ENCODE measurements at regions not wholly inside any gene's neighbourhood (a gene's known extent, or its start where the extent isn't known, plus 50 kb on each side); places are given as distances from the start of the nearest gene placed in this dataset.
A peak's percentile ranks its signal among the peaks of the same experiment; 100 is the strongest.

DNA sequence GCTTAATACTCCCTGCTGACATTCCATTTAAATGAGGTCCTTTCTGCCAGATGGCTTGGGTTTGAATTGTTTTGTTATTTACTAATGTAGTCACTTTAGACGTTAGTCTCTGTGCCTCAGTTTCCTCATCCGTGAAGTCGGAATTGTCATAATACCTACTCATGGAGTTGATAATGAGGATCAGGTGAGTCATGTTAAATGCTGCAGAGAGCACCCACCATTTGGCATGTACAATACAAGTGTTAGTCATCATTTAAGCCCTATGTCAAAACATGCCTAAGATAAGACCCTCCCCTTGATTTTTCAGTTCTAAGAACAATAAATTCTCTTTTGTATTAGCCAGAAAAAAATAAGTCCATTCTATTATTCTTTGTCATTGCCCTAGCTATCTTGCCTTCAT is 534.8 kb upstream of the HTR2C start (continued):
- TF ChIP-seq, protein P1, sequence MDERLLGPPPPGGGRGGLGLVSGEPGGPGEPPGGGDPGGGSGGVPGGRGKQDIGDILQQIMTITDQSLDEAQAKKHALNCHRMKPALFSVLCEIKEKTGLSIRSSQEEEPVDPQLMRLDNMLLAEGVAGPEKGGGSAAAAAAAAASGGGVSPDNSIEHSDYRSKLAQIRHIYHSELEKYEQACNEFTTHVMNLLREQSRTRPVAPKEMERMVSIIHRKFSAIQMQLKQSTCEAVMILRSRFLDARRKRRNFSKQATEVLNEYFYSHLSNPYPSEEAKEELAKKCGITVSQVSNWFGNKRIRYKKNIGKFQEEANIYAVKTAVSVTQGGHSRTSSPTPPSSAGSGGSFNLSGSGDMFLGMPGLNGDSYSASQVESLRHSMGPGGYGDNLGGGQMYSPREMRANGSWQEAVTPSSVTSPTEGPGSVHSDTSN (CRISPR knock-in tag; IDR thresholded peaks at IDR 0.05; ENCODE audit: low read depth): no peak
- TF ChIP-seq, protein P1 (tag; conservative IDR thresholded peaks at IDR 0.05; ENCODE audit: low read depth): peak; percentile 13; the same call in 1 of the 2 replicates
- no peak for TF ChIP-seq MAFF (IDR thresholded peaks at IDR 0.05; ENCODE audit: low read length)
- TF ChIP-seq, protein P2, sequence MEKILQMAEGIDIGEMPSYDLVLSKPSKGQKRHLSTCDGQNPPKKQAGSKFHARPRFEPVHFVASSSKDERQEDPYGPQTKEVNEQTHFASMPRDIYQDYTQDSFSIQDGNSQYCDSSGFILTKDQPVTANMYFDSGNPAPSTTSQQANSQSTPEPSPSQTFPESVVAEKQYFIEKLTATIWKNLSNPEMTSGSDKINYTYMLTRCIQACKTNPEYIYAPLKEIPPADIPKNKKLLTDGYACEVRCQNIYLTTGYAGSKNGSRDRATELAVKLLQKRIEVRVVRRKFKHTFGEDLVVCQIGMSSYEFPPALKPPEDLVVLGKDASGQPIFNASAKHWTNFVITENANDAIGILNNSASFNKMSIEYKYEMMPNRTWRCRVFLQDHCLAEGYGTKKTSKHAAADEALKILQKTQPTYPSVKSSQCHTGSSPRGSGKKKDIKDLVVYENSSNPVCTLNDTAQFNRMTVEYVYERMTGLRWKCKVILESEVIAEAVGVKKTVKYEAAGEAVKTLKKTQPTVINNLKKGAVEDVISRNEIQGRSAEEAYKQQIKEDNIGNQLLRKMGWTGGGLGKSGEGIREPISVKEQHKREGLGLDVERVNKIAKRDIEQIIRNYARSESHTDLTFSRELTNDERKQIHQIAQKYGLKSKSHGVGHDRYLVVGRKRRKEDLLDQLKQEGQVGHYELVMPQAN (IDR thresholded peaks at IDR 0.05; ENCODE audit: borderline replicate concordance): no peak
- no peak for TF ChIP-seq CBFA2T2 (conservative IDR thresholded peaks at IDR 0.05)
- no peak for TF ChIP-seq SPI1 (IDR thresholded peaks at IDR 0.05; ENCODE audit: borderline replicate concordance, low read depth, low read length)
- TF ChIP-seq SMAD1 (IDR thresholded peaks at IDR 0.05; ENCODE audit: low read depth, low read length, partially characterized antibody): no peak
- no peak for TF ChIP-seq GATA2 (CRISPR knock-in tag; IDR thresholded peaks at IDR 0.05)
- TF ChIP-seq PURB (CRISPR knock-in tag; IDR thresholded peaks at IDR 0.05; ENCODE audit: low read depth): no peak
- TF ChIP-seq, protein P3, sequence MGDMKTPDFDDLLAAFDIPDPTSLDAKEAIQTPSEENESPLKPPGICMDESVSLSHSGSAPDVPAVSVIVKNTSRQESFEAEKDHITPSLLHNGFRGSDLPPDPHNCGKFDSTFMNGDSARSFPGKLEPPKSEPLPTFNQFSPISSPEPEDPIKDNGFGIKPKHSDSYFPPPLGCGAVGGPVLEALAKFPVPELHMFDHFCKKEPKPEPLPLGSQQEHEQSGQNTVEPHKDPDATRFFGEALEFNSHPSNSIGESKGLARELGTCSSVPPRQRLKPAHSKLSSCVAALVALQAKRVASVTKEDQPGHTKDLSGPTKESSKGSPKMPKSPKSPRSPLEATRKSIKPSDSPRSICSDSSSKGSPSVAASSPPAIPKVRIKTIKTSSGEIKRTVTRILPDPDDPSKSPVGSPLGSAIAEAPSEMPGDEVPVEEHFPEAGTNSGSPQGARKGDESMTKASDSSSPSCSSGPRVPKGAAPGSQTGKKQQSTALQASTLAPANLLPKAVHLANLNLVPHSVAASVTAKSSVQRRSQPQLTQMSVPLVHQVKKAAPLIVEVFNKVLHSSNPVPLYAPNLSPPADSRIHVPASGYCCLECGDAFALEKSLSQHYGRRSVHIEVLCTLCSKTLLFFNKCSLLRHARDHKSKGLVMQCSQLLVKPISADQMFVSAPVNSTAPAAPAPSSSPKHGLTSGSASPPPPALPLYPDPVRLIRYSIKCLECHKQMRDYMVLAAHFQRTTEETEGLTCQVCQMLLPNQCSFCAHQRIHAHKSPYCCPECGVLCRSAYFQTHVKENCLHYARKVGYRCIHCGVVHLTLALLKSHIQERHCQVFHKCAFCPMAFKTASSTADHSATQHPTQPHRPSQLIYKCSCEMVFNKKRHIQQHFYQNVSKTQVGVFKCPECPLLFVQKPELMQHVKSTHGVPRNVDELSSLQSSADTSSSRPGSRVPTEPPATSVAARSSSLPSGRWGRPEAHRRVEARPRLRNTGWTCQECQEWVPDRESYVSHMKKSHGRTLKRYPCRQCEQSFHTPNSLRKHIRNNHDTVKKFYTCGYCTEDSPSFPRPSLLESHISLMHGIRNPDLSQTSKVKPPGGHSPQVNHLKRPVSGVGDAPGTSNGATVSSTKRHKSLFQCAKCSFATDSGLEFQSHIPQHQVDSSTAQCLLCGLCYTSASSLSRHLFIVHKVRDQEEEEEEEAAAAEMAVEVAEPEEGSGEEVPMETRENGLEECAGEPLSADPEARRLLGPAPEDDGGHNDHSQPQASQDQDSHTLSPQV (IDR thresholded peaks at IDR 0.05): no peak
- no peak for TF ChIP-seq ZNF174 (CRISPR knock-in tag; IDR thresholded peaks at IDR 0.05)
- no peak for TF ChIP-seq ZNF23 (CRISPR knock-in tag; IDR thresholded peaks at IDR 0.05)
- TF ChIP-seq, protein P4, sequence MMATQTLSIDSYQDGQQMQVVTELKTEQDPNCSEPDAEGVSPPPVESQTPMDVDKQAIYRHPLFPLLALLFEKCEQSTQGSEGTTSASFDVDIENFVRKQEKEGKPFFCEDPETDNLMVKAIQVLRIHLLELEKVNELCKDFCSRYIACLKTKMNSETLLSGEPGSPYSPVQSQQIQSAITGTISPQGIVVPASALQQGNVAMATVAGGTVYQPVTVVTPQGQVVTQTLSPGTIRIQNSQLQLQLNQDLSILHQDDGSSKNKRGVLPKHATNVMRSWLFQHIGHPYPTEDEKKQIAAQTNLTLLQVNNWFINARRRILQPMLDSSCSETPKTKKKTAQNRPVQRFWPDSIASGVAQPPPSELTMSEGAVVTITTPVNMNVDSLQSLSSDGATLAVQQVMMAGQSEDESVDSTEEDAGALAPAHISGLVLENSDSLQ (IDR thresholded peaks at IDR 0.05): 0 out of 2 replicates have a peak, but pooled peaks have one; percentile 6
- TF ChIP-seq CC2D1A (IDR thresholded peaks at IDR 0.05): no peak
- no peak for TF ChIP-seq IFI16 (CRISPR knock-in tag; IDR thresholded peaks at IDR 0.05)
- TF ChIP-seq KLF6 (CRISPR knock-in tag; IDR thresholded peaks at IDR 0.05; ENCODE audit: borderline replicate concordance): no peak
- no peak for TF ChIP-seq ZNF311 (CRISPR knock-in tag; IDR thresholded peaks at IDR 0.05)
- 0 out of 2 replicates have a peak, but pooled peaks have one; percentile 25 for TF ChIP-seq STAT5A (IDR thresholded peaks at IDR 0.05; ENCODE audit: borderline replicate concordance, low read length)
- TF ChIP-seq SMARCA4 (IDR thresholded peaks at IDR 0.05): peak; percentile 46; the same call in 1 of the 2 replicates
- no peak for TF ChIP-seq GTF2E2 (tag; IDR thresholded peaks at IDR 0.05)
- TF ChIP-seq ZNF668 (CRISPR knock-in tag; IDR thresholded peaks at IDR 0.05): no peak
- TF ChIP-seq FOXK2 (conservative IDR thresholded peaks at IDR 0.05 in 1 of 2, IDR thresholded peaks at IDR 0.05 in 1 of 2; ENCODE audit: low read depth in 2 of 2): no peak

Data from K562 (cell line).